HEK293T (cell line): ENCODE measurements at regions not wholly inside any gene's neighbourhood (a gene's known extent, or its start where the extent isn't known, plus 50 kb on each side); places are given as distances from the start of the nearest gene placed in this dataset.

ENCODE experiments used
- ARNT ChIP-seq: fragments of 450-650 bp; IDR thresholded peaks from 2 replicates; pipeline ENCODE4 v1.6.1; 2017; ENCODE audit warnings: mild to moderate bottlenecking
- BHLHE40 ChIP-seq: fragments of 450-650 bp; IDR thresholded peaks from 2 replicates; pipeline ENCODE4 v1.6.1; 2016; ENCODE audit warnings: mild to moderate bottlenecking, moderate library complexity, borderline replicate concordance
- ELF4 ChIP-seq: fragments of 450-650 bp; IDR thresholded peaks from 2 replicates; pipeline ENCODE4 v1.6.1; 2017; ENCODE audit warnings: antibody characterized with exemption
- FOXA1 ChIP-seq: fragments of 450-650 bp; IDR thresholded peaks from 2 replicates; pipeline ENCODE4 v1.6.1; 2016; ENCODE audit warnings: mild to moderate bottlenecking
- FOXK2 ChIP-seq: fragments of 450-650 bp; IDR thresholded peaks from 2 replicates; pipeline ENCODE4 v1.6.1; 2016; ENCODE audit warnings: mild to moderate bottlenecking
- FOXM1 ChIP-seq: fragments of 450-650 bp; IDR thresholded peaks from 2 replicates; pipeline ENCODE4 v1.6.1; 2017; ENCODE audit warnings: mild to moderate bottlenecking, borderline replicate concordance
- HDGF ChIP-seq: fragments of 450-650 bp; IDR thresholded peaks from 2 replicates; pipeline ENCODE4 v1.6.1; 2017; ENCODE audit warnings: antibody characterized with exemption, borderline replicate concordance
- L3MBTL2 ChIP-seq: fragments of 450-650 bp; conservative IDR thresholded peaks from 2 replicates; pipeline ENCODE4 v1.6.1; 2016; ENCODE audit warnings: mild to moderate bottlenecking
- NFRKB ChIP-seq: fragments of 450-650 bp; IDR thresholded peaks from 2 replicates; pipeline ENCODE4 v1.6.1; 2016; ENCODE audit warnings: mild to moderate bottlenecking, moderate library complexity
- SP1 ChIP-seq: fragments of 450-650 bp; IDR thresholded peaks from 2 replicates; pipeline ENCODE4 v1.6.1; 2017
- ZNF384 ChIP-seq: fragments of 450-650 bp; IDR thresholded peaks from 2 replicates; pipeline ENCODE4 v1.6.1; 2016
- TF ChIP-seq, protein P1 (sequence below): fragments of 450-650 bp; IDR thresholded peaks from 2 replicates; pipeline ENCODE4 v1.6.1; 2016

DNA sequence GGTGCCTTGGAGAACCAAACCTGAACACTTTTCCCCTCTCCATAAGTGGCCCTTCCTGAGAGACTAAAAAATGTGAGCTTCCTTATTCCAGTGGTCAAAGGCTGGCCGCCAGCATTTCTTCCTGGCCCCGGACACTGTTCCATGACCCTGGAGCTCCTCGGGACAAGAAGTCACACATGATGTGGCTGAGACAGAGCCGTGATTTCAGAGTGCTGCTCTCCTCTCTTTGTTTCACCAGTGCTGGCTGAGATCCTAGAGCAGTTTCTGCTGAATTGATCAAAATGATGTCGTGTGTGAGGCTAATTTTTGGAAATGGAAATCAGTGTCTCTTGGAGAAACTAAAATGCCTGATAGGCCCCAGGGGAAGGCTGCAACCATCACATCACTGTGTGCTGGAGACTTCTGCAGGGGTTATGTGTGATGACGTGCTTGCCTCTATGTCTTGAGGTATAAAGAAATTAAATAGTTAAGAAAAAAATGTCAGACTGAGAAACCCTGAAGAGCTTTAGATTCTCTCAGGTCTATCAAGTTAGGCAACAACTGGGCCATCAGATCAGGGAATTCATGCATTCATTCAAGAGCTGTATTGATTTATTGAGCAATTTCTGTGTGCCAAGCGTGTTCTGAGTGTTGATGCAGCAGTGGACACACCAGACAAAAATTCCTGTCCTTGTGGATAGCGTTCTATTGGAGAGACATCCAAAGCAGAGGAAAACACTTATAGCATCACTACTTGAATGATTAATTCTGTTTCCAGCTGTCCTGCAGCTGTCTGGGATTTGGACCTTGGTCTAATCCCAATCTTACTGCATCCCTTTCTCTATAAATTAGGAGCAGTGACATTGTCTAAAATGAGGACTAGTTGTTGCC lies 72.7 kb upstream of the CCN6 start:
- no peak for TF ChIP-seq ARNT
- TF ChIP-seq BHLHE40 = no peak
- TF ChIP-seq SP1 = no peak
- TF ChIP-seq ZNF384 = no peak
- no peak for TF ChIP-seq L3MBTL2
- TF ChIP-seq HDGF = no peak
- TF ChIP-seq FOXK2 = no peak
- TF ChIP-seq FOXA1 = no peak
- no peak for TF ChIP-seq ELF4
- TF ChIP-seq FOXM1 = no peak
- no peak for TF ChIP-seq NFRKB
- TF ChIP-seq, protein P1, sequence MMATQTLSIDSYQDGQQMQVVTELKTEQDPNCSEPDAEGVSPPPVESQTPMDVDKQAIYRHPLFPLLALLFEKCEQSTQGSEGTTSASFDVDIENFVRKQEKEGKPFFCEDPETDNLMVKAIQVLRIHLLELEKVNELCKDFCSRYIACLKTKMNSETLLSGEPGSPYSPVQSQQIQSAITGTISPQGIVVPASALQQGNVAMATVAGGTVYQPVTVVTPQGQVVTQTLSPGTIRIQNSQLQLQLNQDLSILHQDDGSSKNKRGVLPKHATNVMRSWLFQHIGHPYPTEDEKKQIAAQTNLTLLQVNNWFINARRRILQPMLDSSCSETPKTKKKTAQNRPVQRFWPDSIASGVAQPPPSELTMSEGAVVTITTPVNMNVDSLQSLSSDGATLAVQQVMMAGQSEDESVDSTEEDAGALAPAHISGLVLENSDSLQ = no peak
